Kidney (tissue), 13 donors: ENCODE measurements at regions not wholly inside any gene's neighbourhood (a gene's known extent, or its start where the extent isn't known, plus 50 kb on each side); places are given as distances from the start of the nearest gene placed in this dataset.

ENCODE experiments used
- DNase-seq, 5 donors: peaks; one replicate each; pipeline ENCODE4 v3.0.0-alpha.2; 2013 to 2020
- FAIRE-seq: peaks from 2 replicates; lab custom pipeline; 2012; peaks lifted over from hg19 to GRCh38; lab: Jason Lieb, UNC
- H3K27ac ChIP-seq, 2 donors: one replicate each; pipeline ENCODE4 v1.7.0; 2013; ENCODE audit warnings: low read depth in 2 of 2, low read length in 2 of 2, inconsistent platforms in 1 of 2
- H3K27me3 ChIP-seq: one replicate; pipeline ENCODE4 v1.7.1; 2013; ENCODE audit warnings: low read length, inconsistent platforms; ENCODE audit not compliant: control insufficient read depth, insufficient read depth
- H3K36me3 ChIP-seq, 3 donors: one replicate each; pipeline versions ENCODE4 v1.7.0 to v1.7.1; 2013; ENCODE audit warnings: low read length in 3 of 3, control low read depth in 1 of 3, inconsistent platforms in 1 of 3; ENCODE audit not compliant: insufficient read depth in 3 of 3, control insufficient read depth in 2 of 3
- H3K4me1 ChIP-seq, 3 donors: one replicate each; pipeline versions ENCODE4 v1.7.0 to v1.7.1; 2013; ENCODE audit warnings: low read length in 3 of 3, inconsistent platforms in 1 of 3, low read depth in 1 of 3; ENCODE audit not compliant: control insufficient read depth in 2 of 3, insufficient read depth in 2 of 3
- H3K4me3 ChIP-seq, 3 donors: one replicate each; pipeline versions ENCODE4 v1.7.0 to v1.8.1; 2013; ENCODE audit warnings: low read length in 3 of 3, control low read depth in 1 of 3, inconsistent platforms in 1 of 3
- H3K9ac ChIP-seq, 3 donors: one replicate each; pipeline versions ENCODE4 v1.7.0 to v1.7.1; 2013; ENCODE audit warnings: low read length in 3 of 3, control low read depth in 1 of 3, inconsistent platforms in 1 of 3
- H3K9me3 ChIP-seq, 3 donors: one replicate each; pipeline versions ENCODE4 v1.7.0 to v1.7.1; 2013; ENCODE audit warnings: low read length in 3 of 3, control low read depth in 1 of 3, inconsistent platforms in 1 of 3; ENCODE audit not compliant: control insufficient read depth in 2 of 3, insufficient read depth in 1 of 3
- CTCF ChIP-seq: IDR thresholded peaks from 3 replicates; pipeline ENCODE4 v1.5.1; 2012; ENCODE audit warnings: mild to moderate bottlenecking, moderate library complexity, borderline replicate concordance; ENCODE audit not compliant: insufficient read depth; ENCODE audit errors: extremely low read depth
- intact Hi-C: fragments of 100-400 bp; cut with DNase I; formaldehyde crosslinking; loops from one replicate; pipeline ENCODE4 v1.11.1; 2022
- donor health status: control.
- donor health status: control.
- donor health status: control.
- donor health status: control.
- donor health status: control.
- donor health status: DM: yes; HTN: yes; CAD: no.
- donor health status: Normal renal cell carcinoma (clear cell type).

- Histone ChIP-seq H3K9ac (no peak overlapping the region), H3K9me3 (no peaks in the 10 kb centered on the region), H3K4me1 (no peaks in the 10 kb centered on the region), H3K36me3 (no peaks in the 10 kb centered on the region), H3K27ac (no peak overlapping the region), H3K4me3 (no peak overlapping the region), H3K27me3 (no peaks in the 10 kb centered on the region)
- FAIRE-seq (no peak), DNase-seq (no peak)
- TF ChIP-seq CTCF = no peak
- intact Hi-C loops = no loop called here
Observed at GRCh38 chr1:218863987-218864386, 309.7 kb upstream of the LYPLAL1 start.

DNA sequence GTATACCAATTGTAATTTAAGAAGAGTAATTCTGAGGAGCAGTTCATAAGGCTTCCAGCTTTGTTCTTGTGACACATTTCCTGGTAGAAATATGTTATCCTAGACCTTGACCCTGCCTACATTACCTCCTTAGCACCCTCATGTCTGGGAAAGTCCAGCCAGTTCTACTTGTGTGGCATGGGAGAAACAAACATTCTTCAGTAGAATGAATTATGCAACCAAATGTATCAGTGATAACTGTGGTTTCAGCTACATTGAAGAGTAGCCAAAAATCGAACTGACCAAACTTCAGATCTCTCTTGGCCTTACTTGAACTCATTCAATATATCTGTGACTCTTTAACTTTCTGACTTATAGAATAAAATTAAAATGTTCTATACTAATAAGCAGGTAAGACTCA lies 308.1 kb upstream of the LYPLAL1 start:
- no peak overlapping the region for H3K27ac ChIP-seq
- DNase-seq (no peak), FAIRE-seq (no peak)
- H3K9ac ChIP-seq = no peak overlapping the region
- no peak for TF ChIP-seq CTCF
- intact Hi-C loops = no loop called here
- H3K4me1 ChIP-seq = no peaks in the 10 kb centered on the region
- H3K4me3 ChIP-seq = no peak overlapping the region
- no peaks in the 10 kb centered on the region for H3K9me3 ChIP-seq
- H3K27me3 ChIP-seq = no peaks in the 10 kb centered on the region
- no peaks in the 10 kb centered on the region for H3K36me3 ChIP-seq

- Histone ChIP-seq H3K27me3 (no peaks in the 10 kb centered on the region), H3K4me1 (no peaks in the 10 kb centered on the region), H3K36me3 (no peaks in the 10 kb centered on the region), H3K9ac (no peak overlapping the region), H3K27ac (no peak overlapping the region), H3K9me3 (no peaks in the 10 kb centered on the region), H3K4me3 (no peak overlapping the region)
- no peak for DNase-seq
- no peak for FAIRE-seq
- intact Hi-C loops = no loop called here
- TF ChIP-seq CTCF = no peak
Observed at GRCh38 chr1:218866507-218866906, 307.2 kb upstream of the LYPLAL1 start.

GRCh38 chr1:218867066-218867465 lies 306.6 kb upstream of the LYPLAL1 start:
- Histone ChIP-seq H3K4me1 (no peaks in the 10 kb centered on the region), H3K27ac (no peak overlapping the region), H3K36me3 (no peaks in the 10 kb centered on the region), H3K9me3 (no peaks in the 10 kb centered on the region), H3K4me3 (no peak overlapping the region), H3K9ac (no peak overlapping the region), H3K27me3 (no peaks in the 10 kb centered on the region)
- TF ChIP-seq CTCF = no peak
- DNase-seq (no peak), FAIRE-seq (no peak)
- intact Hi-C loops = no loop called here
